Hepatocyte (in vitro differentiated cells): ENCODE measurements at regions not wholly inside any gene's neighbourhood (a gene's known extent, or its start where the extent isn't known, plus 50 kb on each side); places are given as distances from the start of the nearest gene placed in this dataset.

Experiments
- EZH2 ChIP-seq: fragments of 200-600 bp; sonication (generic); IDR thresholded peaks from 2 replicates; pipeline ENCODE4 v1.6.1; 2016; ENCODE audit warnings: antibody characterized with exemption, mild to moderate bottlenecking, borderline replicate concordance
- EZH2phosphoT487 ChIP-seq: fragments of 200-600 bp; sonication (generic); IDR thresholded peaks from one replicate; pipeline ENCODE4 v1.6.1; 2018; ENCODE audit warnings: antibody characterized with exemption, mild to moderate bottlenecking, low read depth, moderate library complexity; ENCODE audit not compliant: unreplicated experiment, severe bottlenecking
- TF ChIP-seq, protein P1 (sequence below): fragments of 200-600 bp; sonication (generic); IDR thresholded peaks from 2 replicates; pipeline ENCODE4 v1.5.1; 2016; ENCODE audit warnings: antibody characterized with exemption, mild to moderate bottlenecking; ENCODE audit not compliant: poor library complexity

- TF ChIP-seq, protein P1, sequence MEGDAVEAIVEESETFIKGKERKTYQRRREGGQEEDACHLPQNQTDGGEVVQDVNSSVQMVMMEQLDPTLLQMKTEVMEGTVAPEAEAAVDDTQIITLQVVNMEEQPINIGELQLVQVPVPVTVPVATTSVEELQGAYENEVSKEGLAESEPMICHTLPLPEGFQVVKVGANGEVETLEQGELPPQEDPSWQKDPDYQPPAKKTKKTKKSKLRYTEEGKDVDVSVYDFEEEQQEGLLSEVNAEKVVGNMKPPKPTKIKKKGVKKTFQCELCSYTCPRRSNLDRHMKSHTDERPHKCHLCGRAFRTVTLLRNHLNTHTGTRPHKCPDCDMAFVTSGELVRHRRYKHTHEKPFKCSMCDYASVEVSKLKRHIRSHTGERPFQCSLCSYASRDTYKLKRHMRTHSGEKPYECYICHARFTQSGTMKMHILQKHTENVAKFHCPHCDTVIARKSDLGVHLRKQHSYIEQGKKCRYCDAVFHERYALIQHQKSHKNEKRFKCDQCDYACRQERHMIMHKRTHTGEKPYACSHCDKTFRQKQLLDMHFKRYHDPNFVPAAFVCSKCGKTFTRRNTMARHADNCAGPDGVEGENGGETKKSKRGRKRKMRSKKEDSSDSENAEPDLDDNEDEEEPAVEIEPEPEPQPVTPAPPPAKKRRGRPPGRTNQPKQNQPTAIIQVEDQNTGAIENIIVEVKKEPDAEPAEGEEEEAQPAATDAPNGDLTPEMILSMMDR = no peak
- no peak for TF ChIP-seq EZH2phosphoT487
- TF ChIP-seq EZH2 = no peak
These were observed 913.7 kb upstream of the ACVR2A start for GRCh38 chr2:146931109-146931508.
